ENCODE measurements at regions not wholly inside any gene's neighbourhood (a gene's known extent, or its start where the extent isn't known, plus 50 kb on each side); places are given as distances from the start of the nearest gene placed in this dataset.

DNA sequence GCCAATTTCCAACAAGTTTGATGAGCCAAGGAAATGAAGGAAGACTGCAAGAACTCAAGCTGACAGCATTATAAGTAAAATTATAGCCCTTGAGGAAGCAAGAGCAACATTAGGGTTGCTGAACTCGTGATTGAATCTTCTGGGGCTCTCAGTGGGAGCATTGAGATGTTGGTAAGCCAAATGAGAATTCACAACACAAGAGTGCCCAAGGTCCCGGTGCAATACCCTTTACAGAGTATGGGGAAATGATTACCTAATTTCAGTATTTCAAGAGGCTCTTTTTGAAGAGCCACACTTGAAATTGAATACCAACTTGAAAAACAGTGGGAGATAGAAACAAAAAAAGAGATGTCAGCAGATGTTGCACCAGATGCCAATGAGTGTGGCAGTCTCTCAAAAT lies 554.5 kb downstream of the STK39 start:
- intact Hi-C loops (cut with DNase I): no loop called here
- 73 to 87% methylated on average over 2 of the region's 2 CpGs for WGBS, 2 donors
- no peak overlapping the region for H3K27ac ChIP-seq
- no peaks in the 10 kb centered on the region for H3K9me3 ChIP-seq
- no peaks in the 10 kb centered on the region for H3K4me1 ChIP-seq
- no peak overlapping the region for H3K4me3 ChIP-seq
- no peaks in the 10 kb centered on the region for H3K36me3 ChIP-seq
- H3K27me3 ChIP-seq: no peaks in the 10 kb centered on the region
- no peak for DNase-seq
- TF ChIP-seq, protein P1, sequence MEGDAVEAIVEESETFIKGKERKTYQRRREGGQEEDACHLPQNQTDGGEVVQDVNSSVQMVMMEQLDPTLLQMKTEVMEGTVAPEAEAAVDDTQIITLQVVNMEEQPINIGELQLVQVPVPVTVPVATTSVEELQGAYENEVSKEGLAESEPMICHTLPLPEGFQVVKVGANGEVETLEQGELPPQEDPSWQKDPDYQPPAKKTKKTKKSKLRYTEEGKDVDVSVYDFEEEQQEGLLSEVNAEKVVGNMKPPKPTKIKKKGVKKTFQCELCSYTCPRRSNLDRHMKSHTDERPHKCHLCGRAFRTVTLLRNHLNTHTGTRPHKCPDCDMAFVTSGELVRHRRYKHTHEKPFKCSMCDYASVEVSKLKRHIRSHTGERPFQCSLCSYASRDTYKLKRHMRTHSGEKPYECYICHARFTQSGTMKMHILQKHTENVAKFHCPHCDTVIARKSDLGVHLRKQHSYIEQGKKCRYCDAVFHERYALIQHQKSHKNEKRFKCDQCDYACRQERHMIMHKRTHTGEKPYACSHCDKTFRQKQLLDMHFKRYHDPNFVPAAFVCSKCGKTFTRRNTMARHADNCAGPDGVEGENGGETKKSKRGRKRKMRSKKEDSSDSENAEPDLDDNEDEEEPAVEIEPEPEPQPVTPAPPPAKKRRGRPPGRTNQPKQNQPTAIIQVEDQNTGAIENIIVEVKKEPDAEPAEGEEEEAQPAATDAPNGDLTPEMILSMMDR (IDR thresholded peaks at IDR 0.05): no peak
- TF ChIP-seq EP300 (IDR thresholded peaks at IDR 0.05): no peak
- TF ChIP-seq POLR2AphosphoS5 (IDR thresholded peaks at IDR 0.05): no peak
- no peak for TF ChIP-seq POLR2A (IDR thresholded peaks at IDR 0.05)

DNA sequence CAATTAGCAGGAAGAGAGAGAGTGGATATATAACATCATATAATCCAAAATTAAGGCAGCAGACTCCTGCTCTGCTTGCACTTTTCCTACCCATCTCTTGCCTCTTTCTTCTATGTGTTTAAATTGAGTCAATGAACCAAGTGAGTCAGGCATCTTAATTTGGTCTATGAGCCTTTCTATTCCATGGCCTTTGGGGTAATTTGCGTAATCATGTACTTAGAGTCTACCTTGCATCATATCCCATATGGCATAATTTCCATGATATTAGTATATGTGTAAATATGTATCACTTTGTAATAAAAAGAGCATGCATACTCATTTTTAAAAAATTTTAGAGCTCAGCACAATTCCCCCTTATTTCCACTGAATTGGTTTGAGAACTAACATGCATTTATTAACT lies 555.2 kb downstream of the STK39 start:
- 90 to 95% methylated on average over 1 of the region's 1 CpG for WGBS, 2 donors
- Histone ChIP-seq H3K4me1 (no peaks in the 10 kb centered on the region), H3K27me3 (no peaks in the 10 kb centered on the region), H3K4me3 (no peak overlapping the region), H3K36me3 (no peaks in the 10 kb centered on the region), H3K9me3 (no peaks in the 10 kb centered on the region), H3K27ac (no peak overlapping the region)
- DNase-seq: no peak
- no peak for TF ChIP-seq EP300 (IDR thresholded peaks at IDR 0.05)
- no peak for TF ChIP-seq POLR2AphosphoS5 (IDR thresholded peaks at IDR 0.05)
- TF ChIP-seq POLR2A (IDR thresholded peaks at IDR 0.05): no peak
- TF ChIP-seq, protein P1 (IDR thresholded peaks at IDR 0.05): no peak
- intact Hi-C loops (cut with DNase I): no loop called here

DNA sequence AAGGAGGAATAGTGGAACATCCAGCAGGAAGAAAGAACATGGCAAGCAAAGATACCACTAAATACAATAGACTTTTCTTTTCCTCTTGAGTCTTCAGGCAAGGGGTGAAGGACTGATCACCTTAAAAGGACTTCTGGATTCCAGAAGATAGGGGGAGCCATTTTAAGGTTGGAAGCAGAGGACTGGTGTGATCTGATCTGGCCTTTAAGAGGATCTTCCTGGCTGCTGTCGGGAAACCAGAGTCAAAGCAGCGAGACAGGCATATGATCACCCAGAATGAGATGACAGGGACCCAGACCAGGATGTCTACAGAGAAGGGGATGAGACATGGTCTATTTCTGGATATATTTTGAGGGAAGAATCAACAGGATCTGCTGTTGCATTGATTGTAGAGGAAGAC lies 558.0 kb downstream of the STK39 start:
- Histone ChIP-seq H3K36me3 (no peaks in the 10 kb centered on the region), H3K27ac (no peak overlapping the region), H3K4me3 (no peak overlapping the region), H3K4me1 (no peaks in the 10 kb centered on the region), H3K9me3 (no peaks in the 10 kb centered on the region), H3K27me3 (no peaks in the 10 kb centered on the region)
- intact Hi-C loops (cut with DNase I): no loop called here
- TF ChIP-seq EP300 (IDR thresholded peaks at IDR 0.05): no peak
- TF ChIP-seq POLR2A (IDR thresholded peaks at IDR 0.05): no peak
- no peak for TF ChIP-seq POLR2AphosphoS5 (IDR thresholded peaks at IDR 0.05)
- TF ChIP-seq, protein P1 (IDR thresholded peaks at IDR 0.05): no peak
- no peak for DNase-seq
- 88 to 93% methylated on average over 2 of the region's 2 CpGs for WGBS, 2 donors

DNA sequence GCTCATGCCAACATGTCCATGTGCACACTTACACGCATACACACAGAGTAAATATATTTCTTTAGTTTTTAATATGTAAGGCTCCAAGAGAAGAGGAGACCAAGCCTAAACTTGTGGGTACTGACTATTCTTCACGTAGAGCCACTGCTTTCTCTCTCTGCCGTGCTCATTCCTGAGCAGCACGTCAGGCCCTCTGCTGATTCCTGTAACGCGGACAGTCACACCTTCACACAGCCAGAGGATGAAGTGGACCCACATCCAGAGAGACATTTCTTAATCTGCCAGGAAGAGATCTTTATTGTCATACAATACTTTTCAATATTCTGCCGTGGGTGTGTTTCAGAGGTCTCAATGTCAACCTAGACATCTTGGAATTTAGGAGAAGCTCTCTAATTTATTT lies 560.7 kb downstream of the STK39 start:
- TF ChIP-seq POLR2AphosphoS5 (IDR thresholded peaks at IDR 0.05): no peak
- no peak for TF ChIP-seq EP300 (IDR thresholded peaks at IDR 0.05)
- TF ChIP-seq POLR2A (IDR thresholded peaks at IDR 0.05): no peak
- TF ChIP-seq, protein P1 (IDR thresholded peaks at IDR 0.05): no peak
- H3K4me3 ChIP-seq: no peak overlapping the region
- intact Hi-C loops (cut with DNase I): no loop called here

DNA sequence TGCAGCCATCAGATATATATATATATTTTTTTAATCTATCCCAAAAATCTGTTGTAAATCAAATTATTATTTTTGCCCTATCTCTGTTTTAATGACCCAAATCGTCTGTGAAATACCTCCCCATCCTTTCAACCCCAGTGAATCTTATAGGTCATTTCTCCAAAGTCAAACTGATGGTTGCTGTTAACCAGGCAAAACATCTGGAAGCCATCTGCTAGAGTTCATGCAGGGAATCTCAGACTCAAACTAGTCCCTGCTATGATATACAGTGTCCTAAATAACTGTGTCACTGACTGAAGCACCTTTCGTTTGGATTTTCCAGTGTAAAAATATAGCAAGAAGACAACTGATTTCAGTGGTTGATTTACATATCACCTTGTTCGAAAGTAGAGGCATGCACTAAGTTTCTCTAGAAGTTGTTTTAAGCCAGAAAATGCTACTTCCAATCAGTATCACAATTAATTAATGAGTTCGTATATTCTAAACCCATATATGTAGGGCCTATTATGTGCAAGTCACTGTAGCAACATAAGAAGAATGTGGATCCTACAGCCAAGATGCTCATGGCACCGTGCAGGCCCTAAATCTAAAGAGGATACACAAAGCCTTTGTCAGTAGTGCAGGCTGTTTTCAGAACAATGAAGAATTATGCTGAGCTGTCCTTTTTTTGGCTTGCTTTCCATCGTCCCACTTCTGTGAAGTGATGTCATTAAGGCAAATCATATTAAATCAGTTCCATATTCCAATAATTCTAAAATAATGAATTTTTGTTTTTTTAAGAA lies 566.0 kb downstream of the STK39 start:
- Histone ChIP-seq H3K36me3 (no peaks in the 10 kb centered on the region), H3K27ac (no peak overlapping the region), H3K4me1 (no peaks in the 10 kb centered on the region), H3K4me3 (no peak overlapping the region), H3K27me3 (no peaks in the 10 kb centered on the region), H3K9me3 (no peaks in the 10 kb centered on the region)
- TF ChIP-seq POLR2A (IDR thresholded peaks at IDR 0.05): no peak
- no peak for TF ChIP-seq POLR2AphosphoS5 (IDR thresholded peaks at IDR 0.05)
- TF ChIP-seq EP300 (IDR thresholded peaks at IDR 0.05): no peak
- TF ChIP-seq, protein P1 (IDR thresholded peaks at IDR 0.05): no peak
- 77 to 87% methylated on average over 6 of the region's 6 CpGs for WGBS, 2 donors
- intact Hi-C loops (cut with DNase I): no loop called here
- no peak for DNase-seq

More for the DNA sequence above, 560.7 kb downstream of the STK39 start:
- Histone ChIP-seq H3K36me3 (no peaks in the 10 kb centered on the region), H3K27me3 (no peaks in the 10 kb centered on the region), H3K9me3 (no peaks in the 10 kb centered on the region), H3K4me1 (no peaks in the 10 kb centered on the region), H3K27ac (no peak overlapping the region)
- DNase-seq: no peak
- 89 to 96% methylated on average over 7 of the region's 7 CpGs for WGBS, 2 donors
